ENCODE measurements at regions not wholly inside any gene's neighbourhood (a gene's known extent, or its start where the extent isn't known, plus 50 kb on each side); places are given as distances from the start of the nearest gene placed in this dataset.

DNA sequence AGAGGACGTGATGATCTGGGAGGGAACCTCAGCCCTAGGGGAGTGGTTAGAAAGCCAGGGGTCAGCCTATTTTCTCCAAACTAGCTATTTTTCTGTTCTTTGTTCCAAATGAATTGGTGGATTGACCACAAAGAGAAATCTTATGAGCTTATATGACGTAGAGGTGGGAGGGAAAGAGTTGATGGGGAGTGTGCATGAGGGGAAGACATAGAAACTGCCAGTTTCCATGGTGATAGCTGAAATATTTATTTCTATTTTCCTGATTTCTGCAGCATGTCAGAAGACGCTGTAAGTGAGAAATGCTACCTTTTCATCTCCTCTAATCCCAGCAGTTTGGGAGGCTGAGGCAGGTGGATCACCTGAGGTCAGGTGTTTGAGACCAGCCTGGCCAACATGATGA lies 51.4 kb upstream of the CISTR start:
- Histone ChIP-seq H2AFZ (ENCODE audit: low read length) (no peak overlapping the region), H3K4me1 (ENCODE audit: control insufficient read depth in 2 of 2, insufficient read depth in 1 of 2, low read depth in 1 of 2, low read length in 2 of 2) (no peaks in the 10 kb centered on the region), H3K4me3 (ENCODE audit: low read length in 2 of 2) (no peak overlapping the region), H3K23ac (ENCODE audit: low read depth, low read length, poor library complexity) (no peak overlapping the region), H2BK12ac (ENCODE audit: low read length) (no peak overlapping the region), H3K18ac (ENCODE audit: low read length) (no peak overlapping the region), H2BK5ac (ENCODE audit: low read length) (no peak overlapping the region), H4K8ac (ENCODE audit: low read depth, low read length) (no peak overlapping the region), H4K91ac (ENCODE audit: low read depth, low read length, poor library complexity) (no peak overlapping the region), H3K9ac (ENCODE audit: low read depth, low read length, poor library complexity) (no peak overlapping the region), H3K79me1 (ENCODE audit: low read depth, low read length) (no peaks in the 10 kb centered on the region), H3K4me2 (ENCODE audit: insufficient read depth, low read length, poor library complexity, severe bottlenecking) (no peak overlapping the region), H2BK120ac (ENCODE audit: low read depth, low read length) (no peak overlapping the region), H2AK5ac (ENCODE audit: low read depth, low read length) (no peak overlapping the region), H3K27ac (replicated peaks; ENCODE audit: low read length) (no peak overlapping the region), H3K4ac (ENCODE audit: low read length) (no peak overlapping the region), H3K14ac (ENCODE audit: low read length) (no peak overlapping the region), H3K36me3 (replicated peaks in 1 of 2; ENCODE audit: control insufficient read depth in 2 of 2, insufficient read depth in 2 of 2, low read length in 2 of 2) (no peaks in the 10 kb centered on the region), H3K27me3 (ENCODE audit: control insufficient read depth in 3 of 3, insufficient read depth in 3 of 3, low read depth in 1 of 3, low read length in 3 of 3) (peaks cover 0 to 60% (median 0%) of the 10 kb centered on the region in 3 experiments), H2BK15ac (ENCODE audit: low read length) (no peak overlapping the region), H3K9me3 (replicated peaks in 1 of 2; ENCODE audit: control insufficient read depth in 2 of 2, insufficient read depth in 1 of 2, low read depth in 1 of 2, low read length in 2 of 2) (no peaks in the 10 kb centered on the region)
- no CpG with 5 or more reads among the region's 3 CpGs for WGBS, 2 donors (ENCODE audit: extremely low coverage in 2 of 2, insufficient read length in 2 of 2, insufficient replicate concordance in 1 of 2)
- no peak for DNase-seq (ENCODE audit: low spot score)

DNA sequence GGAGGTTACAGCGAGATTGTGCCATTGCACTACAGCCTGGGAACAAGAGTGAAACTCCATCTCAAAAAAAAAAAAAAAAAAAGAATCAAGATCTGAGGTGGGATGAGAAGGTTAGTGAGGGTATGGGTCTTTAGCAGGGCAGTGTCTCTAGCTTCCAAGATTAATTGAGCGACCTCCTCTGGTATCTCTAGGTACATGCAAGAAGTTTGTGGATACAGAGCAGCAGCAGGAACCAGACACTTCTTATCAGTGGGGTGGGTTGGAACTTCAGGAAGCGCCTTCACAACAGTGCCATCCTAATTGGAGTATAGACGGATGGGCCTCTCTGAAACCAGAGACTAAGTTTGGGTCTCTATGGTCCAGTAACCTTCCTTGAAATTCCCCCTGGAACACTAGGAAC lies 51.9 kb upstream of the CISTR start:
- Histone ChIP-seq H3K4me2 (ENCODE audit: insufficient read depth, low read length, poor library complexity, severe bottlenecking) (no peak overlapping the region), H4K91ac (ENCODE audit: low read depth, low read length, poor library complexity) (no peak overlapping the region), H3K14ac (ENCODE audit: low read length) (no peak overlapping the region), H3K4ac (ENCODE audit: low read length) (no peak overlapping the region), H2AK5ac (ENCODE audit: low read depth, low read length) (no peak overlapping the region), H3K79me1 (ENCODE audit: low read depth, low read length) (no peaks in the 10 kb centered on the region), H3K18ac (ENCODE audit: low read length) (no peak overlapping the region), H2BK15ac (ENCODE audit: low read length) (no peak overlapping the region), H3K36me3 (replicated peaks in 1 of 2; ENCODE audit: control insufficient read depth in 2 of 2, insufficient read depth in 2 of 2, low read length in 2 of 2) (no peaks in the 10 kb centered on the region), H2BK12ac (ENCODE audit: low read length) (no peak overlapping the region), H3K27me3 (ENCODE audit: control insufficient read depth in 3 of 3, insufficient read depth in 3 of 3, low read depth in 1 of 3, low read length in 3 of 3) (peaks cover 0 to 61% (median 0%) of the 10 kb centered on the region in 3 experiments), H4K8ac (ENCODE audit: low read depth, low read length) (no peak overlapping the region), H3K4me1 (ENCODE audit: control insufficient read depth in 2 of 2, insufficient read depth in 1 of 2, low read depth in 1 of 2, low read length in 2 of 2) (no peaks in the 10 kb centered on the region), H2BK120ac (ENCODE audit: low read depth, low read length) (no peak overlapping the region), H2AFZ (ENCODE audit: low read length) (no peak overlapping the region), H3K4me3 (ENCODE audit: low read length in 2 of 2) (no peak overlapping the region), H2BK5ac (ENCODE audit: low read length) (no peak overlapping the region), H3K27ac (replicated peaks; ENCODE audit: low read length) (no peak overlapping the region), H3K9ac (ENCODE audit: low read depth, low read length, poor library complexity) (no peak overlapping the region), H3K9me3 (replicated peaks in 1 of 2; ENCODE audit: control insufficient read depth in 2 of 2, insufficient read depth in 1 of 2, low read depth in 1 of 2, low read length in 2 of 2) (no peaks in the 10 kb centered on the region), H3K23ac (ENCODE audit: low read depth, low read length, poor library complexity) (no peak overlapping the region)
- WGBS, 2 donors (ENCODE audit: extremely low coverage in 2 of 2, insufficient read length in 2 of 2, insufficient replicate concordance in 1 of 2): no CpG with 5 or more reads among the region's 4 CpGs
- no peak for DNase-seq (ENCODE audit: low spot score)

DNA sequence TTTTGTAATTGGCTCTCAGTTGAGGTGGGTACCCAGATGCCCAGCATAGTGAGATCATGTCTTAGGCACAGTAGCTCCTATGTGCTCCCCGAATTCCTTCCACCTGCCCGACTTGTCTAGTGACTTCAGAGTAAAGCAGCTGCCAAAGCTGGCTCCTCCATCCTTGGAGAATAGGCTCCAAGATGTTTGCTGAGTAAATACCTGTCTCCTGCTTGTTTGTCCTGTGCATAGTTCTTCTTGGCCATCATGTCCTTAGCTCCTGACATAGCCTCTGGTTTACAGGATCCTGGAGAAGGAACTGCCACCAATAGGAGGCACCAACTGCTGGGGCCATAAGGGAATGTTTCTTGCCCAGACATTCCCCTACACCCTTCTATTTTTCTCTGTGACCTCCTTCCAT lies 52.6 kb upstream of the CISTR start:
- H3K79me1 ChIP-seq (ENCODE audit: low read depth, low read length): no peaks in the 10 kb centered on the region
- H3K27me3 ChIP-seq (ENCODE audit: control insufficient read depth in 3 of 3, insufficient read depth in 3 of 3, low read depth in 1 of 3, low read length in 3 of 3): peaks cover 0 to 64% (median 0%) of the 10 kb centered on the region in 3 experiments
- H2BK120ac ChIP-seq (ENCODE audit: low read depth, low read length): no peak overlapping the region
- no peak for DNase-seq (ENCODE audit: low spot score)
- no peak overlapping the region for H3K4me3 ChIP-seq (ENCODE audit: low read length in 2 of 2)
- H2BK15ac ChIP-seq (ENCODE audit: low read length): no peak overlapping the region
- no peak overlapping the region for H4K8ac ChIP-seq (ENCODE audit: low read depth, low read length)
- no peaks in the 10 kb centered on the region for H3K9me3 ChIP-seq (replicated peaks in 1 of 2; ENCODE audit: control insufficient read depth in 2 of 2, insufficient read depth in 1 of 2, low read depth in 1 of 2, low read length in 2 of 2)
- H3K4me1 ChIP-seq (ENCODE audit: control insufficient read depth in 2 of 2, insufficient read depth in 1 of 2, low read depth in 1 of 2, low read length in 2 of 2): no peaks in the 10 kb centered on the region
- H2AK5ac ChIP-seq (ENCODE audit: low read depth, low read length): no peak overlapping the region
- H3K36me3 ChIP-seq (replicated peaks in 1 of 2; ENCODE audit: control insufficient read depth in 2 of 2, insufficient read depth in 2 of 2, low read length in 2 of 2): no peaks in the 10 kb centered on the region
- no peak overlapping the region for H3K27ac ChIP-seq (replicated peaks; ENCODE audit: low read length)
- no peak overlapping the region for H3K14ac ChIP-seq (ENCODE audit: low read length)
- H3K4ac ChIP-seq (ENCODE audit: low read length): no peak overlapping the region
- H3K9ac ChIP-seq (ENCODE audit: low read depth, low read length, poor library complexity): no peak overlapping the region
- no peak overlapping the region for H3K4me2 ChIP-seq (ENCODE audit: insufficient read depth, low read length, poor library complexity, severe bottlenecking)
- H2AFZ ChIP-seq (ENCODE audit: low read length): no peak overlapping the region
- H3K18ac ChIP-seq (ENCODE audit: low read length): no peak overlapping the region
- no peak overlapping the region for H2BK5ac ChIP-seq (ENCODE audit: low read length)
- H2BK12ac ChIP-seq (ENCODE audit: low read length): no peak overlapping the region
- WGBS, 2 donors (ENCODE audit: extremely low coverage in 2 of 2, insufficient read length in 2 of 2, insufficient replicate concordance in 1 of 2): no CpG with 5 or more reads among the region's 2 CpGs
- H4K91ac ChIP-seq (ENCODE audit: low read depth, low read length, poor library complexity): no peak overlapping the region
- H3K23ac ChIP-seq (ENCODE audit: low read depth, low read length, poor library complexity): no peak overlapping the region

DNA sequence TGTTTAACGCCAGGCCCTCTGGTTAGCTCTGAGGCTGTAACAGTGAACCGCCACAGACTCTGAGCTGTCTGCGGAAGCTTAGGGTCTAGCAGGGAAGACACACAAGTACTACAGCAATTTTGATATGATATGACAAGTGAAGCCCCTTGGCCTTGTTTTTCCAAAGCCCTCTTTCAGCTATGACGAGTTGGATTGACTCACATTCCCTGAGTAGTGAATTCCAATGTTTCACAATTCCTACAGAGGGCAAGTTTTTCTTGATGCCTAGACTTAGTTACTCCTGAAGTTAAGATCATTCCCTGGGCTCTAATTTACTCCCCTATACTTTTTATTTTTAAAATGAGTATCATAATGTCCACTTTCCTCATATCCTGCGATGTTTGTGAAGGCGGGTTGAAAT lies 53.3 kb upstream of the CISTR start:
- Histone ChIP-seq H3K9ac (ENCODE audit: low read depth, low read length, poor library complexity) (no peak overlapping the region), H4K8ac (ENCODE audit: low read depth, low read length) (no peak overlapping the region), H3K4me3 (ENCODE audit: low read length in 2 of 2) (no peak overlapping the region), H3K79me1 (ENCODE audit: low read depth, low read length) (no peaks in the 10 kb centered on the region), H3K36me3 (replicated peaks in 1 of 2; ENCODE audit: control insufficient read depth in 2 of 2, insufficient read depth in 2 of 2, low read length in 2 of 2) (no peaks in the 10 kb centered on the region), H3K23ac (ENCODE audit: low read depth, low read length, poor library complexity) (no peak overlapping the region), H2BK120ac (ENCODE audit: low read depth, low read length) (no peak overlapping the region), H3K18ac (ENCODE audit: low read length) (no peak overlapping the region), H2BK5ac (ENCODE audit: low read length) (no peak overlapping the region), H3K27me3 (ENCODE audit: control insufficient read depth in 3 of 3, insufficient read depth in 3 of 3, low read depth in 1 of 3, low read length in 3 of 3) (peaks cover 0 to 67% (median 0%) of the 10 kb centered on the region in 3 experiments), H2BK12ac (ENCODE audit: low read length) (no peak overlapping the region), H3K4me2 (ENCODE audit: insufficient read depth, low read length, poor library complexity, severe bottlenecking) (no peak overlapping the region), H2BK15ac (ENCODE audit: low read length) (no peak overlapping the region), H2AK5ac (ENCODE audit: low read depth, low read length) (no peak overlapping the region), H4K91ac (ENCODE audit: low read depth, low read length, poor library complexity) (no peak overlapping the region), H2AFZ (ENCODE audit: low read length) (no peak overlapping the region), H3K4ac (ENCODE audit: low read length) (no peak overlapping the region), H3K4me1 (ENCODE audit: control insufficient read depth in 2 of 2, insufficient read depth in 1 of 2, low read depth in 1 of 2, low read length in 2 of 2) (no peaks in the 10 kb centered on the region), H3K9me3 (replicated peaks in 1 of 2; ENCODE audit: control insufficient read depth in 2 of 2, insufficient read depth in 1 of 2, low read depth in 1 of 2, low read length in 2 of 2) (no peaks in the 10 kb centered on the region), H3K14ac (ENCODE audit: low read length) (no peak overlapping the region), H3K27ac (replicated peaks; ENCODE audit: low read length) (no peak overlapping the region)
- no peak for DNase-seq (ENCODE audit: low spot score)
- WGBS, 2 donors (ENCODE audit: extremely low coverage in 2 of 2, insufficient read length in 2 of 2, insufficient replicate concordance in 1 of 2): no CpG with 5 or more reads among the region's 6 CpGs

Measured in neuronal stem cell (in vitro differentiated cells).